ENCODE measurements at regions not wholly inside any gene's neighbourhood (a gene's known extent, or its start where the extent isn't known, plus 50 kb on each side); places are given as distances from the start of the nearest gene placed in this dataset.

DNA sequence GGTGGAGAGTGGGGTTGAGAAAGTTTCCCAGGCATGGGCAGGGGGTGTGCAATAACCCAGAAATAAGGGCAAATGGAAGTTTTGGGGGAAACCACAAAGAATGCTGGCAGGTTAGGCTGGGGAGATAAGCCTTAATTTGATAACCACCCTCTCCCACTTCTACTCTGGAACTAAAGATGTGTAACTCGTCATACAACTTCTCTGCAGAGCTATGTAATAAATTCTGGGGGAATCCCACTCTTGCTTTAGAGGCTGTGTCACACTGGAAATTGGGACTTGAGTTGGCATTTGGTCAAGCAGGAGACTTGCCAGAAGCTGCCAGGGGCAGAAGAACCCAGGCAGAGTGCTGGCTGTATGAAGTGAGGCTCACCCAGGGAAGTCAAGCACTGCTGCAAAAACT is 170.9 kb upstream of the CPEB2 start:
- TF ChIP-seq, protein P1, sequence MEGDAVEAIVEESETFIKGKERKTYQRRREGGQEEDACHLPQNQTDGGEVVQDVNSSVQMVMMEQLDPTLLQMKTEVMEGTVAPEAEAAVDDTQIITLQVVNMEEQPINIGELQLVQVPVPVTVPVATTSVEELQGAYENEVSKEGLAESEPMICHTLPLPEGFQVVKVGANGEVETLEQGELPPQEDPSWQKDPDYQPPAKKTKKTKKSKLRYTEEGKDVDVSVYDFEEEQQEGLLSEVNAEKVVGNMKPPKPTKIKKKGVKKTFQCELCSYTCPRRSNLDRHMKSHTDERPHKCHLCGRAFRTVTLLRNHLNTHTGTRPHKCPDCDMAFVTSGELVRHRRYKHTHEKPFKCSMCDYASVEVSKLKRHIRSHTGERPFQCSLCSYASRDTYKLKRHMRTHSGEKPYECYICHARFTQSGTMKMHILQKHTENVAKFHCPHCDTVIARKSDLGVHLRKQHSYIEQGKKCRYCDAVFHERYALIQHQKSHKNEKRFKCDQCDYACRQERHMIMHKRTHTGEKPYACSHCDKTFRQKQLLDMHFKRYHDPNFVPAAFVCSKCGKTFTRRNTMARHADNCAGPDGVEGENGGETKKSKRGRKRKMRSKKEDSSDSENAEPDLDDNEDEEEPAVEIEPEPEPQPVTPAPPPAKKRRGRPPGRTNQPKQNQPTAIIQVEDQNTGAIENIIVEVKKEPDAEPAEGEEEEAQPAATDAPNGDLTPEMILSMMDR (conservative IDR thresholded peaks at IDR 0.05; ENCODE audit: low read depth in 2 of 2), result no peak
- no peak for TF ChIP-seq POLR2AphosphoS5 (IDR thresholded peaks at IDR 0.05; ENCODE audit: low read depth)
- no peak for TF ChIP-seq EZH2 (IDR thresholded peaks at IDR 0.05; ENCODE audit: low read depth, unreplicated experiment)
- no peak for TF ChIP-seq JUNB (IDR thresholded peaks at IDR 0.05; ENCODE audit: unreplicated experiment)
- TF ChIP-seq, protein P2, sequence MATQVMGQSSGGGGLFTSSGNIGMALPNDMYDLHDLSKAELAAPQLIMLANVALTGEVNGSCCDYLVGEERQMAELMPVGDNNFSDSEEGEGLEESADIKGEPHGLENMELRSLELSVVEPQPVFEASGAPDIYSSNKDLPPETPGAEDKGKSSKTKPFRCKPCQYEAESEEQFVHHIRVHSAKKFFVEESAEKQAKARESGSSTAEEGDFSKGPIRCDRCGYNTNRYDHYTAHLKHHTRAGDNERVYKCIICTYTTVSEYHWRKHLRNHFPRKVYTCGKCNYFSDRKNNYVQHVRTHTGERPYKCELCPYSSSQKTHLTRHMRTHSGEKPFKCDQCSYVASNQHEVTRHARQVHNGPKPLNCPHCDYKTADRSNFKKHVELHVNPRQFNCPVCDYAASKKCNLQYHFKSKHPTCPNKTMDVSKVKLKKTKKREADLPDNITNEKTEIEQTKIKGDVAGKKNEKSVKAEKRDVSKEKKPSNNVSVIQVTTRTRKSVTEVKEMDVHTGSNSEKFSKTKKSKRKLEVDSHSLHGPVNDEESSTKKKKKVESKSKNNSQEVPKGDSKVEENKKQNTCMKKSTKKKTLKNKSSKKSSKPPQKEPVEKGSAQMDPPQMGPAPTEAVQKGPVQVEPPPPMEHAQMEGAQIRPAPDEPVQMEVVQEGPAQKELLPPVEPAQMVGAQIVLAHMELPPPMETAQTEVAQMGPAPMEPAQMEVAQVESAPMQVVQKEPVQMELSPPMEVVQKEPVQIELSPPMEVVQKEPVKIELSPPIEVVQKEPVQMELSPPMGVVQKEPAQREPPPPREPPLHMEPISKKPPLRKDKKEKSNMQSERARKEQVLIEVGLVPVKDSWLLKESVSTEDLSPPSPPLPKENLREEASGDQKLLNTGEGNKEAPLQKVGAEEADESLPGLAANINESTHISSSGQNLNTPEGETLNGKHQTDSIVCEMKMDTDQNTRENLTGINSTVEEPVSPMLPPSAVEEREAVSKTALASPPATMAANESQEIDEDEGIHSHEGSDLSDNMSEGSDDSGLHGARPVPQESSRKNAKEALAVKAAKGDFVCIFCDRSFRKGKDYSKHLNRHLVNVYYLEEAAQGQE (IDR thresholded peaks at IDR 0.05; ENCODE audit: unreplicated experiment), result no peak
- TF ChIP-seq EZH2phosphoT487 (IDR thresholded peaks at IDR 0.05; ENCODE audit: unreplicated experiment), result no peak
- TF ChIP-seq, protein P3, sequence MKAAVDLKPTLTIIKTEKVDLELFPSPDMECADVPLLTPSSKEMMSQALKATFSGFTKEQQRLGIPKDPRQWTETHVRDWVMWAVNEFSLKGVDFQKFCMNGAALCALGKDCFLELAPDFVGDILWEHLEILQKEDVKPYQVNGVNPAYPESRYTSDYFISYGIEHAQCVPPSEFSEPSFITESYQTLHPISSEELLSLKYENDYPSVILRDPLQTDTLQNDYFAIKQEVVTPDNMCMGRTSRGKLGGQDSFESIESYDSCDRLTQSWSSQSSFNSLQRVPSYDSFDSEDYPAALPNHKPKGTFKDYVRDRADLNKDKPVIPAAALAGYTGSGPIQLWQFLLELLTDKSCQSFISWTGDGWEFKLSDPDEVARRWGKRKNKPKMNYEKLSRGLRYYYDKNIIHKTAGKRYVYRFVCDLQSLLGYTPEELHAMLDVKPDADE (IDR thresholded peaks at IDR 0.05), result no peak
- no peak for TF ChIP-seq NANOG (IDR thresholded peaks at IDR 0.05; ENCODE audit: borderline replicate concordance)
- no peak for TF ChIP-seq CREB1 (CRISPR knock-in tag; IDR thresholded peaks at IDR 0.05; ENCODE audit: low read depth)

Measured in GM23338 (cell line).